AG09319 (cell line): ENCODE measurements at regions not wholly inside any gene's neighbourhood (a gene's known extent, or its start where the extent isn't known, plus 50 kb on each side); places are given as distances from the start of the nearest gene placed in this dataset.

Source experiments
- DNase-seq: peaks from one replicate; pipeline ENCODE4 v3.0.0-alpha.2; 2010; ENCODE audit warnings: low read depth; ENCODE audit errors: extremely low read depth
- CTCF ChIP-seq: IDR thresholded peaks from 2 replicates; pipeline ENCODE4 v1.5.1; 2011; ENCODE audit warnings: low read depth, mild to moderate bottlenecking, inconsistent platforms, low read length, moderate library complexity

- no peak for DNase-seq
- TF ChIP-seq CTCF = no peak
Measured at GRCh38 chr18:24567199-24567598, 106.8 kb downstream of the HRH4 start.

- no peak for TF ChIP-seq CTCF
Measured at GRCh38 chr18:24570716-24571115, 110.3 kb downstream of the HRH4 start.

GRCh38 chr18:24582771-24583170 lies 122.3 kb downstream of the HRH4 start:
- TF ChIP-seq CTCF = no peak
- DNase-seq = no peak

More at GRCh38 chr18:24570716-24571115, 110.3 kb downstream of the HRH4 start:
- DNase-seq = no peak

GRCh38 chr18:24584205-24584604 lies 123.8 kb downstream of the HRH4 start:
- no peak for DNase-seq
- TF ChIP-seq CTCF = no peak

- TF ChIP-seq CTCF = no peak
- DNase-seq = no peak
Measured at GRCh38 chr18:24584813-24585212, 124.4 kb downstream of the HRH4 start.

- no peak for TF ChIP-seq CTCF
- DNase-seq = no peak
Measured at GRCh38 chr18:24585996-24586566, 125.6 kb downstream of the HRH4 start.

- no peak for TF ChIP-seq CTCF
- DNase-seq = no peak
Measured at GRCh38 chr18:24586662-24587360, 126.4 kb downstream of the HRH4 start.
